ENCODE measurements at regions not wholly inside any gene's neighbourhood (a gene's known extent, or its start where the extent isn't known, plus 50 kb on each side); places are given as distances from the start of the nearest gene placed in this dataset.

- Histone ChIP-seq H3K27ac (ENCODE audit: low read depth in 2 of 2, low read length in 1 of 2) (no peak overlapping the region), H3K4me3 (ENCODE audit: low read depth in 1 of 2, low read length in 2 of 2) (no peak overlapping the region), H3K4me1 (ENCODE audit: control insufficient read depth in 2 of 2, insufficient read depth in 2 of 2, low read length in 1 of 2) (no peaks in the 10 kb centered on the region), H3K36me3 (ENCODE audit: control insufficient read depth in 2 of 2, insufficient read depth in 2 of 2, low read length in 1 of 2) (no peaks in the 10 kb centered on the region), H3K9me3 (ENCODE audit: control insufficient read depth in 2 of 2, insufficient read depth in 1 of 2, low read depth in 1 of 2, low read length in 1 of 2) (no peaks in the 10 kb centered on the region), H3K27me3 (ENCODE audit: control insufficient read depth in 1 of 2, insufficient read depth in 2 of 2, low read length in 2 of 2) (no peaks in the 10 kb centered on the region)
- 70 to 71% methylated on average over 1 of the region's 1 CpG for WGBS, 2 donors
Measured at GRCh38 chr13:91115776-91116175, 231.7 kb upstream of the MIR17HG start.

- H3K36me3 ChIP-seq (ENCODE audit: control insufficient read depth in 2 of 2, insufficient read depth in 2 of 2, low read length in 1 of 2) = no peaks in the 10 kb centered on the region
- H3K4me1 ChIP-seq (ENCODE audit: control insufficient read depth in 2 of 2, insufficient read depth in 2 of 2, low read length in 1 of 2) = no peaks in the 10 kb centered on the region
- 47 to 58% methylated on average over 2 of the region's 2 CpGs for WGBS, 2 donors
Measured at GRCh38 chr13:91117351-91117750, 230.1 kb upstream of the MIR17HG start.

GRCh38 chr13:91119643-91120042 lies 227.8 kb upstream of the MIR17HG start:
- Histone ChIP-seq H3K4me1 (ENCODE audit: control insufficient read depth in 2 of 2, insufficient read depth in 2 of 2, low read length in 1 of 2) (no peaks in the 10 kb centered on the region), H3K27me3 (ENCODE audit: control insufficient read depth in 1 of 2, insufficient read depth in 2 of 2, low read length in 2 of 2) (no peaks in the 10 kb centered on the region), H3K36me3 (ENCODE audit: control insufficient read depth in 2 of 2, insufficient read depth in 2 of 2, low read length in 1 of 2) (no peaks in the 10 kb centered on the region), H3K9me3 (ENCODE audit: control insufficient read depth in 2 of 2, insufficient read depth in 1 of 2, low read depth in 1 of 2, low read length in 1 of 2) (no peaks in the 10 kb centered on the region), H3K4me3 (ENCODE audit: low read depth in 1 of 2, low read length in 2 of 2) (no peak overlapping the region), H3K27ac (ENCODE audit: low read depth in 2 of 2, low read length in 1 of 2) (no peak overlapping the region)
- 84 to 86% methylated on average over 3 of the region's 3 CpGs for WGBS, 2 donors

More at GRCh38 chr13:91117351-91117750, 230.1 kb upstream of the MIR17HG start:
- Histone ChIP-seq H3K9me3 (ENCODE audit: control insufficient read depth in 2 of 2, insufficient read depth in 1 of 2, low read depth in 1 of 2, low read length in 1 of 2) (no peaks in the 10 kb centered on the region), H3K27ac (ENCODE audit: low read depth in 2 of 2, low read length in 1 of 2) (no peak overlapping the region), H3K27me3 (ENCODE audit: control insufficient read depth in 1 of 2, insufficient read depth in 2 of 2, low read length in 2 of 2) (no peaks in the 10 kb centered on the region), H3K4me3 (ENCODE audit: low read depth in 1 of 2, low read length in 2 of 2) (no peak overlapping the region)

GRCh38 chr13:91122766-91123165 lies 224.7 kb upstream of the MIR17HG start:
- whole genome bisulfite sequencing, 2 donors = 52 to 70% methylated on average over 1 of the region's 1 CpG
- H3K9me3 ChIP-seq (ENCODE audit: control insufficient read depth in 2 of 2, insufficient read depth in 1 of 2, low read depth in 1 of 2, low read length in 1 of 2) = no peaks in the 10 kb centered on the region
- H3K27me3 ChIP-seq (ENCODE audit: control insufficient read depth in 1 of 2, insufficient read depth in 2 of 2, low read length in 2 of 2) = no peaks in the 10 kb centered on the region
- no peaks in the 10 kb centered on the region for H3K36me3 ChIP-seq (ENCODE audit: control insufficient read depth in 2 of 2, insufficient read depth in 2 of 2, low read length in 1 of 2)
- H3K4me1 ChIP-seq (ENCODE audit: control insufficient read depth in 2 of 2, insufficient read depth in 2 of 2, low read length in 1 of 2) = no peaks in the 10 kb centered on the region
- H3K4me3 ChIP-seq (ENCODE audit: low read depth in 1 of 2, low read length in 2 of 2) = no peak overlapping the region
- H3K27ac ChIP-seq (ENCODE audit: low read depth in 2 of 2, low read length in 1 of 2) = no peak overlapping the region

DNA sequence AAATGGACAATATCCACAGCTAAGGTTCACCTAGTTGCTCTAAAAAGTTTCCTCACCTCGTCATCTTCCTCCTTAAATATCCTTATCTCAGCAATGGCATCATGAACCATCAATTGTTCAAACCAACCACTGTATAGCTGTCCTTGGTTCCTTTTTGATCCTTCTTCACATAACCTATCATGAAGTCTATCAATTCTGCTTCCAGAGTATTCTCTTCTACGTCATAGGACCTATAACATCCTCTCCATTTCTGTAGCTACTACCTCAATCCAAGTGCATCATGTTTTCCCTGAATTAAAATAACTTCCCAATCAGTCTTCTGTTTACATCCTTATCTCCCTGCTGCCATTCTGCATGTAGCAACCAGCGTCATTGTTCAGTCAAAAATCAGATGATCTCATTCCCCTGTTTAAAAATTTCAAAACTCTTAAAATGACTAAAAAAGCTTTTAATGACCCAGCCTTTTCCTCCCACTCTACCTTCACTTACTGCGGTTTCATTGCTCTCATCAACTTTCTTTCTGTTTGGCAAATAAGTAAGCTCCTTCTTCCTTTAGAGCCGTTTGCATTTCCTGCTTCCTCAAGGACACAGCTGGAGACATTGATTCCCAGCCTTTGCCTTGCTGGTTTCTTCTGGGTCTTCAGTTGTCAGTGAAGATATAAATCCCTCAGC lies 223.9 kb upstream of the MIR17HG start:
- Histone ChIP-seq H3K9me3 (ENCODE audit: control insufficient read depth in 2 of 2, insufficient read depth in 1 of 2, low read depth in 1 of 2, low read length in 1 of 2) (no peaks in the 10 kb centered on the region), H3K36me3 (ENCODE audit: control insufficient read depth in 2 of 2, insufficient read depth in 2 of 2, low read length in 1 of 2) (no peaks in the 10 kb centered on the region), H3K4me3 (ENCODE audit: low read depth in 1 of 2, low read length in 2 of 2) (no peak overlapping the region), H3K27me3 (ENCODE audit: control insufficient read depth in 1 of 2, insufficient read depth in 2 of 2, low read length in 2 of 2) (no peaks in the 10 kb centered on the region), H3K27ac (ENCODE audit: low read depth in 2 of 2, low read length in 1 of 2) (no peak overlapping the region), H3K4me1 (ENCODE audit: control insufficient read depth in 2 of 2, insufficient read depth in 2 of 2, low read length in 1 of 2) (no peaks in the 10 kb centered on the region)
- WGBS, 2 donors = 44 to 45% methylated on average over 5 of the region's 5 CpGs

- Histone ChIP-seq H3K27ac (ENCODE audit: low read depth in 2 of 2, low read length in 1 of 2) (no peak overlapping the region), H3K4me1 (ENCODE audit: control insufficient read depth in 2 of 2, insufficient read depth in 2 of 2, low read length in 1 of 2) (no peaks in the 10 kb centered on the region), H3K9me3 (ENCODE audit: control insufficient read depth in 2 of 2, insufficient read depth in 1 of 2, low read depth in 1 of 2, low read length in 1 of 2) (no peaks in the 10 kb centered on the region), H3K4me3 (ENCODE audit: low read depth in 1 of 2, low read length in 2 of 2) (no peak overlapping the region), H3K27me3 (ENCODE audit: control insufficient read depth in 1 of 2, insufficient read depth in 2 of 2, low read length in 2 of 2) (no peaks in the 10 kb centered on the region), H3K36me3 (ENCODE audit: control insufficient read depth in 2 of 2, insufficient read depth in 2 of 2, low read length in 1 of 2) (no peaks in the 10 kb centered on the region)
- WGBS, 2 donors = 65 to 67% methylated on average over 4 of the region's 4 CpGs
Measured at GRCh38 chr13:91126806-91127205, 220.7 kb upstream of the MIR17HG start.

GRCh38 chr13:91127995-91128394 lies 219.5 kb upstream of the MIR17HG start:
- no peaks in the 10 kb centered on the region for H3K36me3 ChIP-seq (ENCODE audit: control insufficient read depth in 2 of 2, insufficient read depth in 2 of 2, low read length in 1 of 2)
- H3K4me3 ChIP-seq (ENCODE audit: low read depth in 1 of 2, low read length in 2 of 2) = no peak overlapping the region
- no peaks in the 10 kb centered on the region for H3K27me3 ChIP-seq (ENCODE audit: control insufficient read depth in 1 of 2, insufficient read depth in 2 of 2, low read length in 2 of 2)
- no peak overlapping the region for H3K27ac ChIP-seq (ENCODE audit: low read depth in 2 of 2, low read length in 1 of 2)
- no peaks in the 10 kb centered on the region for H3K9me3 ChIP-seq (ENCODE audit: control insufficient read depth in 2 of 2, insufficient read depth in 1 of 2, low read depth in 1 of 2, low read length in 1 of 2)
- no peaks in the 10 kb centered on the region for H3K4me1 ChIP-seq (ENCODE audit: control insufficient read depth in 2 of 2, insufficient read depth in 2 of 2, low read length in 1 of 2)
- WGBS, 2 donors = 82 to 90% methylated on average over 1 of the region's 1 CpG

DNA sequence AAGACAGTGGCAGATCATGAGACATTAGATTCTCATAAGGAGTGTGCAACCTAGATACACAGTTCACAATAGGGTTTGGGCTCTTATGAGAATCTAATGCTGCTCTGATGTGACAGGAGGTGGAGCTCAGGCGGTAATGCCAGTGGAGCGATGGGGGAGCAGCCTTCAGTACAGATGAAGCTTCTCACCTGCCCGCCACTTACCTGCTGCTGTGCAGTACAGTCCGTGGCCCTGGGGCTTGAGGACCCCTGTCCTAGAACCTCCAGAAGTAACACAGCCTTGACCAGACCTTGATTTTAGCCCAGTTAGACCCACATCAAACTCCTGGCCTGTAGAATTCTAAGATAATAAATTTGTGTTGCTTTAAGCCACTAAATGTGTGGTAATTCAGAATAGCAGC lies 215.1 kb upstream of the MIR17HG start:
- Histone ChIP-seq H3K4me3 (ENCODE audit: low read depth in 1 of 2, low read length in 2 of 2) (no peak overlapping the region), H3K36me3 (ENCODE audit: control insufficient read depth in 2 of 2, insufficient read depth in 2 of 2, low read length in 1 of 2) (no peaks in the 10 kb centered on the region), H3K27me3 (ENCODE audit: control insufficient read depth in 1 of 2, insufficient read depth in 2 of 2, low read length in 2 of 2) (no peaks in the 10 kb centered on the region), H3K4me1 (ENCODE audit: control insufficient read depth in 2 of 2, insufficient read depth in 2 of 2, low read length in 1 of 2) (no peaks in the 10 kb centered on the region), H3K9me3 (ENCODE audit: control insufficient read depth in 2 of 2, insufficient read depth in 1 of 2, low read depth in 1 of 2, low read length in 1 of 2) (no peaks in the 10 kb centered on the region), H3K27ac (ENCODE audit: low read depth in 2 of 2, low read length in 1 of 2) (no peak overlapping the region)
- WGBS, 2 donors = 89 to 90% methylated on average over 4 of the region's 4 CpGs

DNA sequence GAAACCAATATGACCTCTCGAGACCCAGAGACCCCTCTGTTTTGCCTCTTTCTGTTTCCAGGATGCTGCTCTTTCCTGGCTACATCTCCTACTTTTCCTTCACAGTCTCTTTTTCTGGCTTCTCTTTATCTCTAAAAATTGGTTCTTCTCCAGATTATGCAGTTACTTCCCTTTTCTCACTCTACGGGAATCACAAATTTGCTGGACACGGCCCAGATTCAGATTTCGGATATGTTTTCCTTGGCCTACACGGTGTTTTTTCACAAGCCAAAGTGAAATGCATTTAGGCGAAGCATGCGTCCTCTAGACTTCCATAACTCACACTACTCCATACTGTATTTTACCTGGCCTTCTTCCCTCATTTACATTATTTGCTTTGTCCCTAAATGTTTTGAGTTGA lies 214.7 kb upstream of the MIR17HG start:
- Histone ChIP-seq H3K36me3 (ENCODE audit: control insufficient read depth in 2 of 2, insufficient read depth in 2 of 2, low read length in 1 of 2) (no peaks in the 10 kb centered on the region), H3K4me1 (ENCODE audit: control insufficient read depth in 2 of 2, insufficient read depth in 2 of 2, low read length in 1 of 2) (no peaks in the 10 kb centered on the region), H3K9me3 (ENCODE audit: control insufficient read depth in 2 of 2, insufficient read depth in 1 of 2, low read depth in 1 of 2, low read length in 1 of 2) (no peaks in the 10 kb centered on the region), H3K27ac (ENCODE audit: low read depth in 2 of 2, low read length in 1 of 2) (no peak overlapping the region), H3K4me3 (ENCODE audit: low read depth in 1 of 2, low read length in 2 of 2) (no peak overlapping the region), H3K27me3 (ENCODE audit: control insufficient read depth in 1 of 2, insufficient read depth in 2 of 2, low read length in 2 of 2) (no peaks in the 10 kb centered on the region)
- 53 to 57% methylated on average over 7 of the region's 7 CpGs for WGBS, 2 donors

Measured in esophagus (tissue), 2 donors.